Activated effector memory CD4-positive, alpha-beta T cell treated with Interleukin-2 at 50 U/mL for 16 hours (primary cell): ENCODE measurements at regions not wholly inside any gene's neighbourhood (a gene's known extent, or its start where the extent isn't known, plus 50 kb on each side); places are given as distances from the start of the nearest gene placed in this dataset.

Source experiments
- DNase-seq: peaks from one replicate; pipeline ENCODE4 v3.0.0-alpha.2; 2020

GRCh38 chr10:88086187-88086960 lies 222.9 kb downstream of the PTEN start:
- DNase-seq: no peak

- DNase-seq: no peak
Observed at GRCh38 chr10:88088441-88089340, 225.3 kb downstream of the PTEN start.

- no peak for DNase-seq
Observed at GRCh38 chr10:88089498-88089897, 226.1 kb downstream of the PTEN start.

GRCh38 chr10:88090568-88091214 lies 227.3 kb downstream of the PTEN start:
- DNase-seq: no peak

DNA sequence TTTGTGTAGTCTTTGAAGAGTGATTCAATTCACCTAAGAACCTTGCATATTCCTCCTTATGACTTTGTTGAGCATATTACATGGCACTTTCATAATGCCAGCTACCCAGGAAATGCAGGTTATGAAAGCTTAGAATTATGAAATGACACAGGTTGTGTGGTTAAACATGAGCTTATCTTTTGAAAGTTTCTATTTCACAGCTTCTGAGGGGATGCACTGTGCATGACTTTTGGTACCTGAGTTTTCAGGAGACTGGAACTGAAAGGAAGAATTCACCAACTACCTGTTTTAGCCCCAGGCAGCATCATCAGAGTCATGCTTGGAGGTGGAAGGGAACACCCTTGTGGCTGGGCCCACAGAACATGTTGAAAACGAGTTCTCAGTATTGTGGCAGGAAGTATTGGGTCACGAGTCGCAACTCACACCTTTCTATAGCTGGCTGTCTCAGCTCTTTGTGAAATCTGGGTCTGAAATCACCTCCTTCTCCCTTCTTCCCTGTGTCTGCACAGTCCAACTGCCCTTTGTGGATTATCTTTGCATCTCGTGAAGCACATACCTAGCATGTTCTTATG lies 228.2 kb downstream of the PTEN start:
- DNase-seq: peak; percentile 57

GRCh38 chr10:88092265-88092664 lies 228.8 kb downstream of the PTEN start:
- no peak for DNase-seq

GRCh38 chr10:88092973-88093372 lies 229.5 kb downstream of the PTEN start:
- no peak for DNase-seq

DNA sequence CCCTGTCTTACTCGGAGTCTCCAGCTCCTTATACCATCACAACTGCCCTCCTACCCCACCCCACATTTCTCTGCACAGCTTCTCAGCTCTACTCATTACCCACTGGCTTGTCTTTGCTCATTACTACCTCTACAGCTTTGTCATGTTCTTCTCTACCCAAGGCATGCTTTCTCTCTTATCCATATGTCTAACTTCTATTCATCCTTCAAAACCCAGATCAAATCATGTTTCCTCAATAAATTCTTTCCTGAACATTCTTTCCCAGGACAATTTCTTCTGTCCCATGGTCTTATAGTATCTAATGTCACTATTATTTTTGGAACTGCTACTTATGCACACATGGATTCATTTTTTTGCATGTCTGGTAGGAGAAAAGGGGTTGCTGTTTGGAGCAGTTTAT lies 231.4 kb downstream of the PTEN start:
- no peak for DNase-seq

DNA sequence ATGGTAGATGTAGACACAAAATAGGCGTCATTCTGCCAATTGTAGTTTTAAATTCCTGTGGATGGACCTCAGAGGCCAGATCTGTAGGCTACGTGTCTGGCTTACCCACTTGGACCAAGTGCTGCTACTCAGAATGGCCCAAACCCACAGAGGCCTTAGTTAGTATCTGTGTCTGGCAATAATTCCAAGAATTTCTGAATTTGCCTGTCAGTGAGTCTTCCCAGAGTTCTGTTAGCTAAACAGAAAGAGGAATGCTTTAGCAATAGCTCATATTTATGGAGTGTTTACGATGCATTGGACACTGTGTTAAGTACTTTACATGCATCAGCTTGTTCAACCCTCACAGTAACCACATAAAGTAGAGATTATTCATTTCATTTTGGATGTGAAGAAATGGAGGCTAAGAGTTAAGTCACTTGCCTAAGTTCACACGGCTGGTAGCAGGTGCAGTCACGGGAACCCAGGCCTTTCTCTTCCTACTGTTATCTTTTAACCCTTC lies 231.8 kb downstream of the PTEN start:
- DNase-seq: no peak

DNA sequence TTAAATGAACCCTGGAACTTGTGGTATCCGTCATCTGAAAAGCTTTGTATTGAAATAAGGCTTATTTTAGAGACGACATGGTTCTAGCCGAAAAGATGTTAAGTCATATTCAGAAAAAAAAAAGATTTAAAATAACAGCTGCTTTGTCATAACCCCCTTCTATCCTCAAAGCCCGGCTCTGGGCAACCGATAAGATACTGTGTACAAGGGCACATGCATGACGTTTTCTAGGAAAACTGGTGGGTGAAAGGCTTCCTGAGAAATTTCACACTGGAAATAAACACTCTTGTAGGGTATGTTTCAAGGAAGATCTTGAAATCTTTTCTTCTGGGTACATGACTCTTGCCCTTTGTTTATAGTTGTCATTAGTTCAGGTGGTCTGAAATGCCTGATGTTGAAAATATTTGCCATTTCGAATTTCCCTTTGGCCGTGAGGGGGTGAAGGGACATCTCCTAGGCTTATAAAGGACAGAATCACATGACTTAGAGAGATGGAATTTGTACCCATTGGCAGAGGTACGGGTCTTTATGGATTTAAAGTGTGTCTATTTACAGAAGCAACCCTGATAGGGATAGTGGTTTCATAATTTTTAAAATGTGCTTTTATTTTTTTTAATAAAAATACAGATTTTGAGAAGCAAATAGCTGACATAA lies 232.5 kb downstream of the PTEN start:
- no peak for DNase-seq

DNA sequence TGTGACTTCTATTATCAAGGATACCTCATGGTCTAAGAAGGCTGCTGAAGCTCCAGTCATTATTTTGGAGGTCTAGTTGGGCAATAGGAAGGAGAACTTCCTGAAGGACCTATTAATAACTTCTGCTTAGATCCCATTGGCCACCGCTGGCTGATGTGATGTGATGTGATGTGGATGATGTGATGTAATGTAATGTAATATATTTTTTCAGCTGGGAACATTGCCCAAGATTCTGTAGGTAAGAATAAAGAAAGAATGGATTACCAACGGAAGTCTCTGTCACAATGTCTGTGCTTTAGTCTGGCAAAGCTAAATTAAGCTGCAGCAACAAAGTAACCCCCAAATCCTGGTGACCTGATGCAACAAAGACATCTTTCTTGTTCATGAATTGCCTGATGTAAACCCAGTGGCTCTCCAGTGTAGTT lies 233.7 kb downstream of the PTEN start:
- DNase-seq: no peak

- no peak for DNase-seq
Observed at GRCh38 chr10:88097536-88097935, 234.1 kb downstream of the PTEN start.

- DNase-seq: no peak
Observed at GRCh38 chr10:88100281-88100680, 236.9 kb downstream of the PTEN start.

DNA sequence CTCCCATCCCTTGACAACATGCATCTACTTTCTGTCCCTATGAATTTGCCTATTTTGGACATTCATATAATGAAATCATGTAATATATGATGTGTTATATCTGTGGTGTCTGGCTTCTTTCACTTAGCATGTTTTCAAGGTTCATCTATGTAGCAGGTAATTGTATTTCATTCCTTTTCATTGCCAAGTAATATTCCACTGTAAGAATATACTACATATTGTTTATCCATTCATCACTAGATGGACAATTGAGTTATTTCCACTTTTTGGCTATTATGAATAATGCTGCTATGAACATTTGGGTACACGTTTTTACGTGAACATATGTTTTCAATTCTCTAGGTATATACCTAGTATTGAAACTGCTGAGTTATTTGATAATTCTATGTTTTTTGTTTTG lies 238.2 kb downstream of the PTEN start:
- DNase-seq: no peak

DNA sequence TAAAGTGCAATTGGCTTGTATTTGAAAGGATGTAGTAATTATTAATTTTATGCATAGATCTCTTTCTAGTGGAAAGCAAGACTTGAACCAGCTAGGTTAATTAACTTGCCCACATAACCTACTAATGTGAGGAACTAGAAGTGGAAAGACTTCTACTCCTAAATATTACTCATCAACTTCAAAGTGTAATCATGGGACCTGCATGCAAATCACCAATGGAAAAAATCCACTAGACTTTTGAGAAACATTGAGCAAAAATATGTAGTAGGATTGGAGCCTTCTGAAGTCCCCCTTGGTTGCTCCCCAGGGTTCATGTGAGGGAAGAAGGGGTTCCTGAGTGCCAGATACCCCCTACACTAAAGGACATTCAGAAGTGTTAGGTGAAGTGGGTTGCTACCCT lies 240.2 kb downstream of the PTEN start:
- DNase-seq: no peak

DNA sequence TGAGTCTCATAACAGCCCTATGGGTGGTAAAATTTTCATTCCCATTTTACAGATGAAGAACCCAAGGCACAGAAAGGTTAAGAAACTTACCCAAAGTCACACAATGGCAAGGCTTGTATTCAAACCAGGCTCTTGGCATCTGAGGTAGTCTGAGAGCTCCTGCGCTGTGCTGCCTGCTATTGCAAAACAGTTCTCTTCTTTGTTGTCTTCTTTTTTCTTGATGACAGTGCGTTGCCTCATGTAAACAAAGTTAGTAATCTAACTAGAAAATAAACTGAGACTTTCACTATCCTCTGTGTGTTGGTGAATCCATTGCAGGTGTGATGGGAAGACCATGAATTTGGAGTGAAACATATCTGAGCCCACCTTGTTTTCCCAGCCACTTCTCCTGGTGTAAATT lies 240.8 kb downstream of the PTEN start:
- no peak for DNase-seq

- no peak for DNase-seq
Observed at GRCh38 chr10:88106366-88106765, 242.9 kb downstream of the PTEN start.

- no peak for DNase-seq
Observed at GRCh38 chr10:88107296-88108097, 244.1 kb downstream of the PTEN start.

DNA sequence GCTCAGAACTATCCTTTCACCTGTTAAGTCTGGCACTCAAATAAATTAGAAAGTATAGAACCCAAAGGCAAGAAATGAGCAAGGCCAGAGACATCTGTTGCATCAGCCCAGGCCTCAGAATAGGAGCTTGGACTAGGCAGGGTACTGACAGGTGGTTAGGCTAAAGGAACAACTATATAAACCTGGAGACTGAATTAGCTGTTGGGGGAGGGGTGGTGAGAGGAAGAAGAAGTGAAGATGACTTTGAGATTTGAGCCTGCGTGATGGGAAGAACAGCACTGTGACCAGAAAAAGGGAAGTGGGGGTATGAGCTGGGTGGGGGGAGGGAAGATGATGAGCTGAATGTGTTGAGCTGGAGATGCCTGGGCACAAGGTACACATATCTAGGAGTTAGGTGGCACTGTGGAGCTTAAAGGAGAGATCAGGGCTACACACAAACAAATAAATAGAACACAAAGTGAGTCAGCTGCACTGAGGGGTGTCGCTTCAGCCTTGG lies 244.7 kb downstream of the PTEN start:
- DNase-seq: no peak

- no peak for DNase-seq
Observed at GRCh38 chr10:88110355-88110754, 246.9 kb downstream of the PTEN start.

- no peak for DNase-seq
Observed at GRCh38 chr10:88110822-88111221, 247.4 kb downstream of the PTEN start.
